H9 (cell line): ENCODE measurements at regions not wholly inside any gene's neighbourhood (a gene's known extent, or its start where the extent isn't known, plus 50 kb on each side); places are given as distances from the start of the nearest gene placed in this dataset.

Source experiments
- DNase-seq: peaks from one replicate; pipeline ENCODE4 v3.0.0-alpha.2; 2017
- H2AFZ ChIP-seq: one replicate; pipeline ENCODE4 v1.6.1; 2013; ENCODE audit warnings: mild to moderate bottlenecking, low read length, control low read depth, moderate library complexity
- H2AK5ac ChIP-seq: 2 replicates; pipeline ENCODE4 v1.6.1; 2013; ENCODE audit warnings: low read length, control low read depth, mixed read lengths; ENCODE audit not compliant: insufficient read length
- H2BK120ac ChIP-seq: one replicate; pipeline ENCODE4 v1.6.1; 2013; ENCODE audit warnings: low read depth, mild to moderate bottlenecking, low read length, control low read depth, inconsistent platforms; ENCODE audit not compliant: poor library complexity, severe bottlenecking
- H2BK12ac ChIP-seq: 2 replicates; pipeline ENCODE4 v1.6.1; 2013; ENCODE audit warnings: low read length, control low read depth, mixed read lengths, low read depth; ENCODE audit not compliant: insufficient read length
- H2BK15ac ChIP-seq: 2 replicates; pipeline ENCODE4 v1.6.1; 2013; ENCODE audit warnings: low read depth, low read length, control low read depth
- H2BK20ac ChIP-seq: one replicate; pipeline ENCODE4 v1.6.1; 2013; ENCODE audit warnings: low read depth, mild to moderate bottlenecking, low read length, control low read depth, inconsistent platforms; ENCODE audit not compliant: poor library complexity, severe bottlenecking
- H2BK5ac ChIP-seq: 2 replicates; pipeline ENCODE4 v1.6.1; 2013; ENCODE audit warnings: low read length, control low read depth, mixed read lengths; ENCODE audit not compliant: insufficient read length
- H3K14ac ChIP-seq: 2 replicates; pipeline ENCODE4 v1.6.1; 2013; ENCODE audit warnings: low read length, control low read depth; ENCODE audit not compliant: insufficient read depth
- H3K18ac ChIP-seq: 2 replicates; pipeline ENCODE4 v1.6.1; 2013; ENCODE audit warnings: low read depth, mild to moderate bottlenecking, mixed read lengths, low read length, control low read depth; ENCODE audit not compliant: insufficient read length
- H3K23ac ChIP-seq: 2 replicates; pipeline ENCODE4 v1.6.1; 2013; ENCODE audit warnings: low read length, control low read depth, mixed read lengths, low read depth; ENCODE audit not compliant: insufficient read length
- H3K23me2 ChIP-seq: 2 replicates; pipeline ENCODE4 v1.6.1; 2013; ENCODE audit warnings: low read depth, mild to moderate bottlenecking, mixed read lengths, low read length, control low read depth; ENCODE audit not compliant: insufficient read length, poor library complexity, severe bottlenecking
- H3K27ac ChIP-seq: 2 replicates; pipeline ENCODE4 v1.5.1; 2013; ENCODE audit warnings: low read length, control low read depth, mixed read lengths, low read depth; ENCODE audit not compliant: insufficient read length
- H3K27me3 ChIP-seq: 2 replicates; pipeline ENCODE4 v1.6.1; 2013; ENCODE audit warnings: low read length, control low read depth, inconsistent platforms; ENCODE audit not compliant: insufficient read depth
- H3K4ac ChIP-seq: 2 replicates; pipeline ENCODE4 v1.6.1; 2013; ENCODE audit warnings: low read depth, mild to moderate bottlenecking, control low read depth, inconsistent platforms, low read length, moderate library complexity
- H3K4me1 ChIP-seq: 2 replicates; pipeline ENCODE4 v1.6.1; 2013; ENCODE audit warnings: low read length, control low read depth, inconsistent platforms; ENCODE audit not compliant: insufficient read depth
- H3K4me2 ChIP-seq: 2 replicates; pipeline ENCODE4 v1.6.1; 2013; ENCODE audit warnings: low read length, control low read depth, mixed read lengths; ENCODE audit not compliant: insufficient read length, insufficient read depth
- H3K56ac ChIP-seq: 2 replicates; pipeline ENCODE4 v1.6.1; 2013; ENCODE audit warnings: low read depth, mild to moderate bottlenecking, mixed read lengths, low read length, control low read depth; ENCODE audit not compliant: insufficient read length
- H3K79me1 ChIP-seq: 2 replicates; pipeline ENCODE4 v1.6.1; 2013; ENCODE audit warnings: low read depth, mild to moderate bottlenecking, moderate library complexity, low read length, control low read depth, inconsistent platforms; ENCODE audit not compliant: insufficient read depth, poor library complexity, severe bottlenecking
- H3K79me2 ChIP-seq: 2 replicates; pipeline ENCODE4 v1.6.1; 2013; ENCODE audit warnings: low read length, control low read depth, inconsistent platforms; ENCODE audit not compliant: insufficient read depth
- H3K9ac ChIP-seq: 2 replicates; pipeline ENCODE4 v1.6.1; 2013; ENCODE audit warnings: low read length, control low read depth, mixed read lengths; ENCODE audit not compliant: insufficient read length; ENCODE audit errors: extremely low read depth
- H3K9me3 ChIP-seq: one replicate; pipeline ENCODE4 v1.6.1; 2013; ENCODE audit warnings: low read depth, low read length, inconsistent platforms; ENCODE audit not compliant: control insufficient read depth
- H3T11ph ChIP-seq: one replicate; pipeline ENCODE4 v1.6.1; 2013; ENCODE audit warnings: mild to moderate bottlenecking, low read length, control low read depth, inconsistent platforms
- H4K20me1 ChIP-seq: one replicate; pipeline ENCODE4 v1.6.1; 2013; ENCODE audit not compliant: control insufficient read depth, insufficient read length, insufficient read depth
- H4K5ac ChIP-seq: 2 replicates; pipeline ENCODE4 v1.6.1; 2013; ENCODE audit warnings: low read depth, mild to moderate bottlenecking, mixed read lengths, low read length, control low read depth; ENCODE audit not compliant: insufficient read length
- H4K8ac ChIP-seq: replicated peaks from 2 replicates; pipeline ENCODE4 v1.6.1; 2013; ENCODE audit warnings: low read length, control low read depth, mixed read lengths, low read depth; ENCODE audit not compliant: insufficient read length
- H4K91ac ChIP-seq: 2 replicates; pipeline ENCODE4 v1.6.1; 2013; ENCODE audit warnings: low read depth, mild to moderate bottlenecking, moderate library complexity, mixed read lengths, low read length, control low read depth; ENCODE audit not compliant: insufficient read length
- H3K27ac Mint-ChIP-seq, 3 experiments: 2 replicates in 2 of 3; 3 replicates in 1 of 3; pipeline ENCODE4 v1.8.0; 2020 to 2021; ENCODE audit warnings: mixed read lengths in 3 of 3, mild to moderate bottlenecking in 1 of 3, moderate library complexity in 1 of 3
- H3K27me3 Mint-ChIP-seq: 2 replicates; pipeline ENCODE4 v1.8.0; 2021; ENCODE audit warnings: low read depth, mild to moderate bottlenecking, moderate library complexity, mixed read lengths
- H3K36me3 Mint-ChIP-seq, 3 experiments: 2 replicates in 2 of 3; 3 replicates in 1 of 3; pipeline ENCODE4 v1.8.0; 2020 to 2021; ENCODE audit warnings: low read depth in 3 of 3, mixed read lengths in 3 of 3; ENCODE audit not compliant: insufficient read depth in 1 of 3
- H3K4me1 Mint-ChIP-seq, 2 experiments: 2 replicates each; pipeline ENCODE4 v1.8.0; 2020; ENCODE audit warnings: mixed read lengths in 2 of 2
- H3K4me3 Mint-ChIP-seq, 2 experiments: 2 replicates in 1 of 2; 3 replicates in 1 of 2; pipeline ENCODE4 v1.8.0; 2020 to 2021; ENCODE audit warnings: mild to moderate bottlenecking in 2 of 2, mixed read lengths in 2 of 2, moderate library complexity in 1 of 2
- H3K9me3 Mint-ChIP-seq, 2 experiments: 2 replicates in 1 of 2; 3 replicates in 1 of 2; pipeline ENCODE4 v1.8.0; 2020; ENCODE audit warnings: mild to moderate bottlenecking in 2 of 2, mixed read lengths in 2 of 2, moderate library complexity in 1 of 2
- CTCF ChIP-seq: fragments of 200-600 bp; sonication (generic); conservative IDR thresholded peaks from 3 replicates; pipeline ENCODE4 v1.8.0; 2021; ENCODE audit warnings: antibody characterized with exemption, mild to moderate bottlenecking
- WGBS: extraction: QIAGEN DNeasy Blood & Tissue Kit; methylation state at CpG from one replicate; pipeline ENCODE4 v1.1.7; 2013; ENCODE audit warnings: missing lambda C conversion rate, low lambda C conversion rate, mixed read lengths; ENCODE audit not compliant: insufficient read length; ENCODE audit errors: extremely low coverage; 5-methylcytosine and 5-hydroxymethylcytosine counted together

GRCh38 chr6:6402591-6402990 lies 82.1 kb upstream of the F13A1 start:
- Histone ChIP-seq H3K23ac (no peak overlapping the region), H3K14ac (no peak overlapping the region), H2AK5ac (no peak overlapping the region), H3K27ac (no peak overlapping the region), H3K4me1 (no peaks in the 10 kb centered on the region; the same call in 1 of the 2 replicates), H3K4me2 (no peak overlapping the region), H4K20me1 (no peaks in the 10 kb centered on the region), H2BK5ac (no peak overlapping the region), H2BK20ac (no peak overlapping the region), H3K56ac (no peak overlapping the region), H2BK120ac (no peak overlapping the region), H3K79me2 (no peaks in the 10 kb centered on the region), H2AFZ (no peak overlapping the region), H3K9me3 (no peaks in the 10 kb centered on the region), H3K4ac (no peak overlapping the region), H4K5ac (no peak overlapping the region), H2BK15ac (no peak overlapping the region), H4K91ac (no peak overlapping the region), H3K18ac (no peak overlapping the region), H3K9ac (no peak overlapping the region), H3K23me2 (no peaks in the 10 kb centered on the region), H3K79me1 (no peaks in the 10 kb centered on the region), H4K8ac (no peak overlapping the region), H2BK12ac (no peak overlapping the region), H3K27me3 (no peaks in the 10 kb centered on the region), H3T11ph (no peak overlapping the region)
- H3K27ac Mint-ChIP-seq = no peak overlapping the region
- WGBS = no CpG with 5 or more reads among the region's 6 CpGs
- H3K4me1 Mint-ChIP-seq = no peaks in the 10 kb centered on the region
- H3K36me3 Mint-ChIP-seq = no peaks in the 10 kb centered on the region
- no peak for TF ChIP-seq CTCF
- DNase-seq = no peak
- no peak overlapping the region for H3K4me3 Mint-ChIP-seq
- H3K27me3 Mint-ChIP-seq = no peaks in the 10 kb centered on the region; the same call in 1 of the 2 replicates
- H3K9me3 Mint-ChIP-seq = no peaks in the 10 kb centered on the region
